CD4-positive, alpha-beta T cell treated with Interferon gamma for 1 hour (primary cell): ENCODE measurements at regions not wholly inside any gene's neighbourhood (a gene's known extent, or its start where the extent isn't known, plus 50 kb on each side); places are given as distances from the start of the nearest gene placed in this dataset.
"Not testable (repeated sequence)": the region's sequence is repeated elsewhere in the genome, so short reads cannot be mapped to it uniquely, and the experiment has no call there.

ENCODE experiments used
- DNase-seq: peaks from one replicate; pipeline ENCODE4 v3.0.0-alpha.2; 2020

DNA sequence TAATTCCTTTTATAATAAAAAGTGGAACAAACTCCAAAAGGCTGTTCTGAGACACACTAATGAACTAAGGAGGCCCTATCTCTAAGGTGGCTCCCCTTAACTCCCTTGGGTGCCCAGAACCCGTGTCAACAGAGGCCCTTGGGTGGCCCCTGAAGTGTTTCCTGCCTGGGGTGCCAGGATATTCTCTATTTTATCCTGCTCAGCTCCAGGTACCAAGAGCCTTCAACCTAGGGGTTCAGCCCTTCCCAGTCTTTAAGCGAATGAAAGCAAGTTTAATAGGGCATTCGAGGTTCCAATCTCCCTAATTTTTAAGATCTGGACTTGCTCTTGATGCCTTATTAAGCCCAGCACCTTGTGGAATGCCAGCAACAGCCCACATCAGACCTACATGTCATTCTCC lies 64.4 kb upstream of the MYO3A start:
- no peak for DNase-seq

DNA sequence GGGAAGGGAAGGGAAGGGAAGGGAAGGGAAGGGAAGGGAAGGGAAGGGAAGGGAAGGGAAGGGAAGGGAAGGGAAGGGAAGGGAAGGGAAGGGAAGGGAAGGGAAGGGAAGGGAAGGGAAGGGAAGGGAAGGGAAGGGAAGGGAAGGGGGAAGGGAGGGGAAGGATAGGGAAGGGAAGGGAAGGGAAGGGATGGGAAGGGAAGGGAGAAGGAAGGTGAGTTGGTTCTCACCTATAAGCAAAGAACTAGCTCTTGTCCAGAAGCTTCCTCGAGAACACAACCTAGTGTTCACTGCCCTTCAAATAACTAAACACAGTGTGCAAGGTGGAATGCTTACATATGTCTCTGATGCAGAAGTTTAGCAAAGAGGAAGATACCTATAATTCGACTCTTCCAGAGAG lies 59.6 kb upstream of the MYO3A start:
- not testable (repeated sequence) for DNase-seq

DNA sequence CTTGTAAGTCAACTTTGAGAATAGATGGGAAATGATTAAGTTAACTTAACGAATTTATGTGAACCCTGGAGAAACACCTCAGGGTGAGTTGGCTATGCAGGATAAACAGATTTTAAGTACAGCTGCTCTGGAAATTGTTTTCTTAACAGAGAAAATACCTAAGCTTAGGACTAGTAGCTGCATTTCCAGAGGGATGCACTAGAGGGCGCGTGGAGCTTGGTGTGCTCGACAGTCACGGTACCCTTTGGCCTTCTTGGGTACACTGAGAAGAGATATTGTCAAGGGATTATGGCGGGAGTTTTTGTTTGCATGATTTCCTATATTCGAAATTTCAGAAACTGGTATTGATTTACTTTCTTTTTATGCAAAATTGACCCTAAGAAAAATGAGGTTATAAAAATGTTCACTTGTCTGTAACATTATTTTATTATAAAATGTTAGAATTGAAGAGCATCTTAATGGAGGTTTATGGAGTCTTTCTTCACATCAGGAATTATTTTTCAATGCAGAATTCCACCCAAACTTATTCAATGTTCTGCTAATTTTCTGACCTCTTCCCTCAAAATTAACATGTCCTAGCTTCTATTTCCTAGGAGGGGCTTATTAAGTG lies 58.4 kb upstream of the MYO3A start:
- DNase-seq = peak; percentile 34

DNA sequence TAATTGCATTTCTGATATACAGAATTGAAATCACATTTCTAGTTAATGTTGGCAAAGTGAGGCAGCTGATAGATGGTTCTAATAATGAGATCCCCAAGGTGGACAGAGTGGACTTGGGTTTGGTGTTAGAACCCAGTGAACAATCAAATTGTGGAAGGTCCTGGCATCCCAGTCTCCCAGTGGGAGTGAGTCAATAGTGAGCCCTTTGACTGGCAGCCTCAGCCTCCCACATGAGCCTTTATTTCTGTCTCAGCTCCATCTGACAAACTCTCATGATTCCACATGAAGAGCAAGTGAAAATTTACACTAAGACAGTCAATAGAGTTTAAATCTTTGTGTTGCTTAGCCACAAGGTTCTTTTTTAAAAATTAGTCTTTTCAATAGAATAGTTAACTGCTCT lies 56.7 kb upstream of the MYO3A start:
- DNase-seq = no peak
